GM12878 (cell line): ENCODE measurements at regions not wholly inside any gene's neighbourhood (a gene's known extent, or its start where the extent isn't known, plus 50 kb on each side); places are given as distances from the start of the nearest gene placed in this dataset.

Experiments used
- ATAC-seq: fragments of 200-7000 bp; cut with Tn5 transposase; 3 replicates; pipeline ENCODE4 v1.9.1; 2020; ENCODE audit warnings: mild to moderate bottlenecking, moderate library complexity
- BruUV-seq: library from RNA; stranded (reverse); fragments of 400-500 nt; replicated peaks from 2 replicates; lab custom pipeline; 2021; lab: Mats Ljungman, UMichigan
- CTCF ChIA-PET: fragments of 300-600 bp; sonication (Branson Sonifier 250); formaldehyde crosslinking; extraction: SDS; loops from one replicate; lab custom pipeline; 2021; ENCODE audit warnings: inconsistent platforms; lab: Yijun Ruan, JAX
- POLR2A ChIA-PET: fragments of 350-600 bp; formaldehyde crosslinking; extraction: SDS; loops from one replicate; lab custom pipeline; 2021; ENCODE audit warnings: inconsistent platforms; lab: Charles Lee
- RAD21 ChIA-PET: fragments of 300-600 bp; sonication (Branson Sonifier 250); formaldehyde crosslinking; loops from one replicate; lab custom pipeline; 2023; ENCODE audit warnings: antibody characterized with exemption; ENCODE audit not compliant: unreplicated experiment; lab: Charles Lee
- SMC1A ChIA-PET: fragments of 300-600 bp; sonication (Branson Sonifier 250); formaldehyde crosslinking; loops from one replicate; lab custom pipeline; 2023; ENCODE audit not compliant: unreplicated experiment, uncharacterized antibody; lab: Charles Lee
- DNase-seq: peaks from one replicate; pipeline ENCODE4 v3.0.0-alpha.2; 2011; ENCODE audit warnings: low read depth, low spot score
- FAIRE-seq: peaks from 3 replicates; lab custom pipeline; 2011; peaks lifted over from hg19 to GRCh38; lab: Jason Lieb, UNC
- H2AFZ ChIP-seq: 2 replicates; pipeline ENCODE4 v1.6.0; 2011; ENCODE audit warnings: low read depth, low read length, control low read depth; ENCODE audit not compliant: control insufficient read depth
- H3K27ac ChIP-seq: 2 replicates; pipeline ENCODE4 v1.5.1; 2011; ENCODE audit warnings: control low read depth; ENCODE audit not compliant: control insufficient read depth, insufficient read depth
- H3K27me3 ChIP-seq, 2 experiments: replicated peaks in 1 of 2; 2 replicates each; pipeline versions ENCODE4 v1.6.0 to v1.6.1; 2011; ENCODE audit warnings: low read length in 1 of 2; ENCODE audit not compliant: control insufficient read depth in 2 of 2, insufficient read depth in 2 of 2
- H3K36me3 ChIP-seq, 2 experiments: 2 replicates each; pipeline ENCODE4 v1.5.1; 2011; ENCODE audit warnings: low read length in 1 of 2; ENCODE audit not compliant: control insufficient read depth in 2 of 2, insufficient read depth in 2 of 2
- H3K4me1 ChIP-seq: 2 replicates; pipeline ENCODE4 v1.6.1; 2011; ENCODE audit warnings: mild to moderate bottlenecking, low read length, moderate library complexity, mixed read lengths; ENCODE audit not compliant: control insufficient read depth, insufficient read depth
- H3K4me2 ChIP-seq: 2 replicates; pipeline ENCODE4 v1.6.0; 2011; ENCODE audit warnings: control low read depth; ENCODE audit not compliant: control insufficient read depth, insufficient read depth
- H3K4me3 ChIP-seq: fragments of 200-600 bp; sonication (generic); 2 replicates; pipeline ENCODE4 v1.5.1; 2016
- H3K79me2 ChIP-seq: 2 replicates; pipeline ENCODE4 v1.6.0; 2011; ENCODE audit warnings: low read length; ENCODE audit not compliant: control insufficient read depth, insufficient read depth
- H3K9ac ChIP-seq: 2 replicates; pipeline ENCODE4 v1.8.0; 2011; ENCODE audit warnings: low read length, control low read depth, mixed read lengths; ENCODE audit not compliant: control insufficient read depth, insufficient read depth
- H3K9me3 ChIP-seq: replicated peaks from 3 replicates; pipeline ENCODE4 v1.5.1; 2011; ENCODE audit warnings: mild to moderate bottlenecking, low read length; ENCODE audit not compliant: control insufficient read depth, insufficient read depth
- H4K20me1 ChIP-seq: 2 replicates; pipeline ENCODE4 v1.6.0; 2011; ENCODE audit not compliant: control insufficient read depth, insufficient read depth
- BHLHE40 ChIP-seq, 2 experiments: fragments of 450-650 bp in 1 of 2; IDR thresholded peaks; 2 replicates each; pipeline ENCODE4 v1.6.1; 2011 to 2017; ENCODE audit warnings: low read depth in 2 of 2, borderline replicate concordance in 1 of 2, improper control_type of control experiment in 1 of 2, low read length in 1 of 2, mild to moderate bottlenecking in 1 of 2
- EZH2 ChIP-seq: IDR thresholded peaks from 2 replicates; pipeline ENCODE4 v1.6.1; 2012; ENCODE audit warnings: low read depth, mild to moderate bottlenecking, control low read depth, inconsistent platforms, low read length, borderline replicate concordance; ENCODE audit not compliant: control insufficient read depth
- NBN ChIP-seq: fragments of 450-650 bp; IDR thresholded peaks from 2 replicates; pipeline ENCODE4 v1.6.1; 2016
- NFYB ChIP-seq: IDR thresholded peaks from 2 replicates; pipeline ENCODE4 v1.6.1; 2011; ENCODE audit warnings: low read depth, mild to moderate bottlenecking, low read length, improper control_type of control experiment, moderate library complexity; ENCODE audit not compliant: insufficient read depth
- NRF1 ChIP-seq: conservative IDR thresholded peaks from 2 replicates; pipeline ENCODE4 v1.6.1; 2011; ENCODE audit warnings: mild to moderate bottlenecking, low read depth, low read length, improper control_type of control experiment
- PBX3 ChIP-seq: IDR thresholded peaks from 2 replicates; pipeline ENCODE4 v1.6.1; 2011; ENCODE audit warnings: mild to moderate bottlenecking, low read depth, low read length, moderate library complexity; ENCODE audit not compliant: insufficient replicate concordance
- POLR2A ChIP-seq: IDR thresholded peaks from 2 replicates; pipeline ENCODE4 v1.6.1; 2011; ENCODE audit warnings: low read depth, mild to moderate bottlenecking, low read length
- RAD21 ChIP-seq: IDR thresholded peaks from 2 replicates; pipeline ENCODE4 v1.6.1; 2011; ENCODE audit warnings: mild to moderate bottlenecking, low read depth, low read length, moderate library complexity; ENCODE audit not compliant: insufficient read depth
- SMAD1 ChIP-seq: fragments of 450-650 bp; IDR thresholded peaks from 2 replicates; pipeline ENCODE4 v1.6.1; 2018; ENCODE audit warnings: mild to moderate bottlenecking, low read depth; ENCODE audit not compliant: partially characterized antibody
- SP1 ChIP-seq: IDR thresholded peaks from one replicate; pipeline ENCODE4 v1.6.1; 2011; ENCODE audit warnings: low read depth, low read length
- TAF1 ChIP-seq: IDR thresholded peaks from 2 replicates; pipeline ENCODE4 v1.6.1; 2011; ENCODE audit warnings: mild to moderate bottlenecking, low read depth, low read length, borderline replicate concordance
- TCF7 ChIP-seq: IDR thresholded peaks from 2 replicates; pipeline ENCODE4 v1.6.1; 2014; ENCODE audit warnings: antibody characterized with exemption, borderline replicate concordance
- WGBS: methylation state at CpG from one replicate; pipeline ENCODE4 v1.1.6; 2016; ENCODE audit warnings: low lambda C conversion rate; ENCODE audit not compliant: insufficient replicate concordance, insufficient coverage; ENCODE audit errors: missing lambda C conversion rate; 5-methylcytosine and 5-hydroxymethylcytosine counted together
- in situ Hi-C: fragments of 300-500 bp; cut with MboI; formaldehyde crosslinking; loops from 9 replicates; pipeline ENCODE4 v1.14.3; 2018; ENCODE audit warnings: mixed read lengths
- intact Hi-C: fragments of 100-400 bp; cut with micrococcal nuclease; formaldehyde crosslinking; loops from one replicate; pipeline ENCODE4 v1.14.2; 2022; ENCODE audit not compliant: unreplicated experiment
- TF ChIP-seq, protein P1 (sequence below): IDR thresholded peaks from 2 replicates; pipeline ENCODE4 v1.6.1; 2012; ENCODE audit warnings: mild to moderate bottlenecking, low read depth, low read length
- TF ChIP-seq, protein P2 (sequence below): IDR thresholded peaks from 2 replicates; pipeline ENCODE4 v1.6.1; 2011; ENCODE audit warnings: low read depth, mild to moderate bottlenecking, low read length, moderate library complexity, borderline replicate concordance; ENCODE audit errors: extremely low read depth

GRCh38 chr11:71197096-71197495 is 55.3 kb downstream of the SHANK2 start (continued):
- no peak for TF ChIP-seq NFYB
- no peak for TF ChIP-seq SMAD1
- TF ChIP-seq NBN: no peak
- no peak for TF ChIP-seq POLR2A
- no peak for TF ChIP-seq SP1
- TF ChIP-seq TCF7: no peak
- TF ChIP-seq, protein P1, sequence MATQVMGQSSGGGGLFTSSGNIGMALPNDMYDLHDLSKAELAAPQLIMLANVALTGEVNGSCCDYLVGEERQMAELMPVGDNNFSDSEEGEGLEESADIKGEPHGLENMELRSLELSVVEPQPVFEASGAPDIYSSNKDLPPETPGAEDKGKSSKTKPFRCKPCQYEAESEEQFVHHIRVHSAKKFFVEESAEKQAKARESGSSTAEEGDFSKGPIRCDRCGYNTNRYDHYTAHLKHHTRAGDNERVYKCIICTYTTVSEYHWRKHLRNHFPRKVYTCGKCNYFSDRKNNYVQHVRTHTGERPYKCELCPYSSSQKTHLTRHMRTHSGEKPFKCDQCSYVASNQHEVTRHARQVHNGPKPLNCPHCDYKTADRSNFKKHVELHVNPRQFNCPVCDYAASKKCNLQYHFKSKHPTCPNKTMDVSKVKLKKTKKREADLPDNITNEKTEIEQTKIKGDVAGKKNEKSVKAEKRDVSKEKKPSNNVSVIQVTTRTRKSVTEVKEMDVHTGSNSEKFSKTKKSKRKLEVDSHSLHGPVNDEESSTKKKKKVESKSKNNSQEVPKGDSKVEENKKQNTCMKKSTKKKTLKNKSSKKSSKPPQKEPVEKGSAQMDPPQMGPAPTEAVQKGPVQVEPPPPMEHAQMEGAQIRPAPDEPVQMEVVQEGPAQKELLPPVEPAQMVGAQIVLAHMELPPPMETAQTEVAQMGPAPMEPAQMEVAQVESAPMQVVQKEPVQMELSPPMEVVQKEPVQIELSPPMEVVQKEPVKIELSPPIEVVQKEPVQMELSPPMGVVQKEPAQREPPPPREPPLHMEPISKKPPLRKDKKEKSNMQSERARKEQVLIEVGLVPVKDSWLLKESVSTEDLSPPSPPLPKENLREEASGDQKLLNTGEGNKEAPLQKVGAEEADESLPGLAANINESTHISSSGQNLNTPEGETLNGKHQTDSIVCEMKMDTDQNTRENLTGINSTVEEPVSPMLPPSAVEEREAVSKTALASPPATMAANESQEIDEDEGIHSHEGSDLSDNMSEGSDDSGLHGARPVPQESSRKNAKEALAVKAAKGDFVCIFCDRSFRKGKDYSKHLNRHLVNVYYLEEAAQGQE: no peak
- no peak for TF ChIP-seq TAF1
- TF ChIP-seq, protein P2, sequence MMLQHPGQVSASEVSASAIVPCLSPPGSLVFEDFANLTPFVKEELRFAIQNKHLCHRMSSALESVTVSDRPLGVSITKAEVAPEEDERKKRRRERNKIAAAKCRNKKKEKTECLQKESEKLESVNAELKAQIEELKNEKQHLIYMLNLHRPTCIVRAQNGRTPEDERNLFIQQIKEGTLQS: no peak
- no peak for TF ChIP-seq NRF1

DNA sequence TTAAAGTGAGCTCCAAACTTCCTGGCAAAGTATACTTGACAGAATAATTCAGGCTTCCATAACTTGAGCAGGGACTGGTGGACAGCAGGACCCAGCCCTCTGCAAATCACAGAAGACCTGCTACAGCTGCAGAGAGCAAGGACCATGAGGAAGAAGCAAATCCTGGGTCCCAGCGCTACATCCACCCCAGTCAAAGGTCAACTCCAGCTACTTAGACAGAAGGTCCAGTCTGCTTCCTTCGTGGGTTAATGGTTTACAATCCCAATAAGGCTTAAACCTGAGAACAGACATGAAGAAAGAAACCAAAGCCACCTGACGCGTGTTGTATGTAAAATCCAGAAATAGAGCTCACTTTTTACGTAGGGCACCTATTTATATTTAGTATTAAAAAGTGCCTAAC is 57.7 kb downstream of the SHANK2 start:
- H3K4me3 ChIP-seq: no peak overlapping the region
- no peaks in the 10 kb centered on the region for H3K79me2 ChIP-seq
- POLR2A ChIA-PET: no interaction called here
- no TSS peak for BruUV-seq
- no peak for ATAC-seq
- DNase-seq: no peak
- RAD21 ChIA-PET: no interaction called here
- no peak overlapping the region for H3K9ac ChIP-seq
- H3K9me3 ChIP-seq: no peaks in the 10 kb centered on the region
- H4K20me1 ChIP-seq: no peaks in the 10 kb centered on the region
- no peak overlapping the region for H2AFZ ChIP-seq
- WGBS: 20% methylated on average over 5 of the region's 5 CpGs
- in situ Hi-C loops: no loop called here
- intact Hi-C loops: no loop called here
- peaks cover 0 to 3% of the 10 kb centered on the region in 2 experiments; a peak in 1 of 4 replicates for H3K27me3 ChIP-seq
- no peak overlapping the region for H3K27ac ChIP-seq
- no peaks in the 10 kb centered on the region for H3K36me3 ChIP-seq
- SMC1A ChIA-PET: interaction anchor here (0.9 kb wide), 1 partner anchor 225 kb away, joined by 3 read pairs; no protein-coding TSS in a partner anchor
- H3K4me1 ChIP-seq: no peaks in the 10 kb centered on the region
- H3K4me2 ChIP-seq: no peak overlapping the region
- no peak for FAIRE-seq
- CTCF ChIA-PET: no interaction called here
- TF ChIP-seq RAD21: no peak
- no peak for TF ChIP-seq EZH2
- TF ChIP-seq BHLHE40 (IDR thresholded peaks at IDR 0.05; ENCODE audit: borderline replicate concordance in 1 of 2, low read depth in 2 of 2, low read length in 1 of 2): no peak
- no peak for TF ChIP-seq PBX3
